Liver (tissue), 8 donors: ENCODE measurements at regions not wholly inside any gene's neighbourhood (a gene's known extent, or its start where the extent isn't known, plus 50 kb on each side); places are given as distances from the start of the nearest gene placed in this dataset.

Source experiments
- DNase-seq: peaks from one replicate; pipeline ENCODE4 v3.0.0-alpha.2; 2017; ENCODE audit warnings: low spot score
- H3K27ac ChIP-seq, 2 donors: one replicate each; pipeline ENCODE4 v1.7.0; 2013; ENCODE audit warnings: inconsistent platforms in 2 of 2, low read length in 2 of 2, control low read depth in 1 of 2, low read depth in 1 of 2, mild to moderate bottlenecking in 1 of 2
- H3K27me3 ChIP-seq, 4 donors: one replicate each; pipeline versions ENCODE4 v1.6.1 to v1.7.0; 2013; ENCODE audit warnings: low read length in 3 of 4, inconsistent platforms in 1 of 4, mild to moderate bottlenecking in 1 of 4, moderate library complexity in 1 of 4; ENCODE audit not compliant: control insufficient read depth in 4 of 4, insufficient read depth in 4 of 4
- H3K36me3 ChIP-seq, 4 donors: one replicate each; pipeline versions ENCODE4 v1.6.1 to v1.7.0; 2013; ENCODE audit warnings: low read length in 3 of 4, mild to moderate bottlenecking in 3 of 4, low read depth in 1 of 4, moderate library complexity in 1 of 4; ENCODE audit not compliant: control insufficient read depth in 4 of 4, insufficient read depth in 3 of 4
- H3K4me1 ChIP-seq, 4 donors: one replicate each; pipeline versions ENCODE4 v1.6.1 to v1.7.0; 2013; ENCODE audit warnings: low read length in 3 of 4, mild to moderate bottlenecking in 3 of 4, moderate library complexity in 1 of 4; ENCODE audit not compliant: control insufficient read depth in 4 of 4, insufficient read depth in 4 of 4
- H3K4me3 ChIP-seq, 3 donors: one replicate each; pipeline versions ENCODE4 v1.6.1 to v1.7.0; 2013; ENCODE audit warnings: low read length in 3 of 3, control low read depth in 1 of 3, low read depth in 1 of 3, mild to moderate bottlenecking in 1 of 3
- H3K9ac ChIP-seq, 2 donors: one replicate each; pipeline ENCODE4 v1.7.0; 2013; ENCODE audit warnings: low read length in 2 of 2, mild to moderate bottlenecking in 2 of 2, moderate library complexity in 2 of 2, control low read depth in 1 of 2, low read depth in 1 of 2
- H3K9me3 ChIP-seq, 4 donors: one replicate each; pipeline versions ENCODE4 v1.6.1 to v1.7.0; 2013; ENCODE audit warnings: low read length in 3 of 4; ENCODE audit not compliant: control insufficient read depth in 4 of 4
- CTCF ChIP-seq: fragments of 150-350 bp; IDR thresholded peaks from 2 replicates; pipeline ENCODE4 v1.5.1; 2017; ENCODE audit warnings: improper control_type of control experiment, low read depth, low read length; ENCODE audit not compliant: missing input control
- EGR1 ChIP-seq, 2 donors: IDR thresholded peaks; 2 replicates each; pipeline ENCODE4 v1.6.1; 2016 to 2018; ENCODE audit warnings: antibody characterized with exemption in 2 of 2, low read depth in 2 of 2
- FOXA1 ChIP-seq: IDR thresholded peaks from 2 replicates; pipeline ENCODE4 v1.6.1; 2016; ENCODE audit warnings: antibody characterized with exemption
- FOXA2 ChIP-seq: IDR thresholded peaks from 2 replicates; pipeline ENCODE4 v1.6.1; 2016; ENCODE audit warnings: antibody characterized with exemption
- GABPA ChIP-seq, 2 donors: IDR thresholded peaks in 1 of 2; conservative IDR thresholded peaks in 1 of 2; 2 replicates each; pipeline ENCODE4 v1.6.1; 2016; ENCODE audit warnings: antibody characterized with exemption in 2 of 2, mild to moderate bottlenecking in 1 of 2, moderate library complexity in 1 of 2
- HNF4A ChIP-seq, 2 donors: conservative IDR thresholded peaks; 2 replicates each; pipeline ENCODE4 v1.6.1; 2016; ENCODE audit warnings: antibody characterized with exemption in 2 of 2, mild to moderate bottlenecking in 2 of 2
- HNF4G ChIP-seq: IDR thresholded peaks from 2 replicates; pipeline ENCODE4 v1.6.1; 2016; ENCODE audit warnings: antibody characterized with exemption
- JUND ChIP-seq, 2 donors: IDR thresholded peaks; 2 replicates each; pipeline ENCODE4 v1.6.1; 2016; ENCODE audit warnings: antibody characterized with exemption in 2 of 2
- NR2F2 ChIP-seq: IDR thresholded peaks from 2 replicates; pipeline ENCODE4 v1.6.1; 2016; ENCODE audit warnings: antibody characterized with exemption
- RAD21 ChIP-seq, 2 donors: IDR thresholded peaks; 2 replicates each; pipeline ENCODE4 v1.6.1; 2016; ENCODE audit warnings: antibody characterized with exemption in 2 of 2, mild to moderate bottlenecking in 2 of 2
- REST ChIP-seq: IDR thresholded peaks from 2 replicates; pipeline ENCODE4 v1.6.1; 2016; ENCODE audit warnings: antibody characterized with exemption, mild to moderate bottlenecking
- RXRA ChIP-seq, 2 donors: IDR thresholded peaks; 2 replicates each; pipeline ENCODE4 v1.6.1; 2017 to 2018; ENCODE audit warnings: antibody characterized with exemption in 2 of 2, mild to moderate bottlenecking in 1 of 2
- SP1 ChIP-seq: IDR thresholded peaks from 2 replicates; pipeline ENCODE4 v1.6.1; 2018; ENCODE audit warnings: antibody characterized with exemption, mild to moderate bottlenecking
- TAF1 ChIP-seq: conservative IDR thresholded peaks from 2 replicates; pipeline ENCODE4 v1.6.1; 2016; ENCODE audit warnings: antibody characterized with exemption, mild to moderate bottlenecking
- YY1 ChIP-seq: IDR thresholded peaks from 2 replicates; pipeline ENCODE4 v1.6.1; 2016; ENCODE audit warnings: antibody characterized with exemption, mild to moderate bottlenecking
- ZBTB33 ChIP-seq: IDR thresholded peaks from 2 replicates; pipeline ENCODE4 v1.6.1; 2016; ENCODE audit warnings: antibody characterized with exemption
- WGBS: extraction: QIAGEN DNeasy Blood & Tissue Kit; methylation state at CpG from one replicate; pipeline ENCODE4 v1.1.7; 2013; 5-methylcytosine and 5-hydroxymethylcytosine counted together
- TF ChIP-seq, protein P1 (sequence below): IDR thresholded peaks from 2 replicates; pipeline ENCODE4 v1.6.1; 2016; ENCODE audit warnings: antibody characterized with exemption
- TF ChIP-seq, protein P2 (sequence below): IDR thresholded peaks from 2 replicates; pipeline ENCODE4 v1.6.1; 2016; ENCODE audit warnings: antibody characterized with exemption
- donor health status: healthy.
- donor health status: healthy.
- donor health status: healthy.
- donor health status: healthy.
- donor health status: healthy.

DNA sequence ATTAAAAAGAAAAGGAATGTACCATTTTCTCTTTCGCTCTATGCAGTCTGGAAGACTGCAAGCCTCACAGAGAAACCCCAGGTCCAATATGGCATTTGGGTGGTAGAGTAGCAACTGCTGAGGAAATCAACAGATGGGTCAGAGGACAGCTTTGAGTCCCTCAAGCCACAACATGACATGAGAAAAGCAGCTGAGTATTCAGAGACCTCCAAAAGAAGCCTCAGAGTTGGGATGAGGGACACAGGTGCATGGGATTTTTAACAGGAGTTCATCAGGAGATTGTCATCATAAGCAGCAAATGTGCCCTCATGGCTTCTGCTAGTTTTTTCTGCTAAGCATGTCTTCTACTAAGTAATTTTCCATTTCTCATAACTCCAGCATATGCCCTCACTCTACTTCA lies 111.6 kb downstream of the BLID start:
- H3K9me3 ChIP-seq, result no peaks in the 10 kb centered on the region
- WGBS, result 97% methylated on average over 1 of the region's 1 CpG

More for the DNA sequence above, 111.6 kb downstream of the BLID start:
- Histone ChIP-seq H3K4me1 (no peaks in the 10 kb centered on the region), H3K27ac (no peak overlapping the region), H3K9ac (no peak overlapping the region), H3K27me3 (no peaks in the 10 kb centered on the region), H3K4me3 (no peak overlapping the region), H3K36me3 (no peaks in the 10 kb centered on the region)
- TF ChIP-seq, protein P1, sequence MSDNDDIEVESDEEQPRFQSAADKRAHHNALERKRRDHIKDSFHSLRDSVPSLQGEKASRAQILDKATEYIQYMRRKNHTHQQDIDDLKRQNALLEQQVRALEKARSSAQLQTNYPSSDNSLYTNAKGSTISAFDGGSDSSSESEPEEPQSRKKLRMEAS, result no peak
- TF ChIP-seq YY1 (no peak), REST (no peak), NR2F2 (no peak), HNF4G (no peak), GABPA (IDR thresholded peaks at IDR 0.05 in 1 of 2, conservative IDR thresholded peaks at IDR 0.05 in 1 of 2) (no peak), SP1 (no peak), RXRA (IDR thresholded peaks at IDR 0.05) (no peak), EGR1 (IDR thresholded peaks at IDR 0.05; ENCODE audit: low read depth in 2 of 2) (no peak), JUND (IDR thresholded peaks at IDR 0.05) (no peak), ZBTB33 (no peak), FOXA2 (no peak), CTCF (no peak), HNF4A (conservative IDR thresholded peaks at IDR 0.05) (no peak), FOXA1 (no peak), RAD21 (IDR thresholded peaks at IDR 0.05) (no peak), TAF1 (no peak)
- TF ChIP-seq, protein P2, sequence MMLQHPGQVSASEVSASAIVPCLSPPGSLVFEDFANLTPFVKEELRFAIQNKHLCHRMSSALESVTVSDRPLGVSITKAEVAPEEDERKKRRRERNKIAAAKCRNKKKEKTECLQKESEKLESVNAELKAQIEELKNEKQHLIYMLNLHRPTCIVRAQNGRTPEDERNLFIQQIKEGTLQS, result no peak
- no peak for DNase-seq
